ENCODE measurements at regions not wholly inside any gene's neighbourhood (a gene's known extent, or its start where the extent isn't known, plus 50 kb on each side); places are given as distances from the start of the nearest gene placed in this dataset.

GRCh38 chr6:40710626-40711330 lies 123.6 kb upstream of the LRFN2 start:
- H3K4me1 ChIP-seq (replicated peaks in 1 of 2; ENCODE audit: control insufficient read depth in 2 of 2, insufficient read depth in 2 of 2, low read length in 2 of 2): peaks cover 13 to 23% of the 10 kb centered on the region in 2 experiments; a peak in 4 of 5 replicates
- H4K20me1 ChIP-seq (replicated peaks; ENCODE audit: control insufficient read depth, insufficient read depth, low read length): no peaks in the 10 kb centered on the region
- H3K9me1 ChIP-seq (ENCODE audit: control insufficient read depth, insufficient read depth, low read length): no peaks in the 10 kb centered on the region
- no peak overlapping the region for H3K9ac ChIP-seq (ENCODE audit: insufficient read depth in 1 of 2, low read depth in 2 of 2, low read length in 2 of 2)
- in situ Hi-C loops (cut with MboI): no loop called here
- TF ChIP-seq NFIC (IDR thresholded peaks at IDR 0.05) (peak; percentile 66), DEAF1 (CRISPR knock-in tag; IDR thresholded peaks at IDR 0.05) (no peak)
- ChIA-PET CTCF (ENCODE audit: low intra/inter-chr PET ratio) (no interaction called here), POLR2A (interaction anchor here (1.3 kb wide), 1 partner anchor 9 kb away, joined by 4 read pairs; no protein-coding TSS in a partner anchor)
- FAIRE-seq (no peak), DNase-seq (ENCODE audit: extremely low read depth in 1 of 4, low spot score in 3 of 4) (no peak), ATAC-seq (no peak)
- 3% methylated on average over 5 of the region's 5 CpGs for whole genome bisulfite sequencing (ENCODE audit: insufficient coverage, low coverage, missing lambda C conversion rate)
- peaks cover 2 to 20% of the 10 kb centered on the region in 2 experiments; a peak in 3 of 5 replicates for H3K27me3 ChIP-seq (ENCODE audit: control insufficient read depth in 2 of 2, insufficient read depth in 2 of 2, low read length in 2 of 2)
- no TSS peak for BruUV-seq (replicated peaks)
- peaks cover 6% of the 10 kb centered on the region; the same call in 1 of the 2 replicates for H3K9me3 ChIP-seq (replicated peaks; ENCODE audit: control insufficient read depth, insufficient read depth, low read depth, low read length)
- H3K4me2 ChIP-seq (ENCODE audit: insufficient read depth, low read length): no peak overlapping the region
- intact Hi-C loops (cut with micrococcal nuclease): no loop called here
- H3K79me2 ChIP-seq (ENCODE audit: control insufficient read depth, insufficient read depth, low read length): no peaks in the 10 kb centered on the region
- H2AFZ ChIP-seq (ENCODE audit: low read depth, low read length): no peak overlapping the region
- no peaks in the 10 kb centered on the region for H3K36me3 ChIP-seq (ENCODE audit: control insufficient read depth, insufficient read depth, low read length)
- H3K4me3 ChIP-seq: no peak overlapping the region
- H3K27ac ChIP-seq (ENCODE audit: extremely low read depth, low read depth, low read length): no peak overlapping the region

- Histone ChIP-seq H3K27me3 (ENCODE audit: control insufficient read depth in 2 of 2, insufficient read depth in 2 of 2, low read length in 2 of 2) (peaks cover 8 to 16% of the 10 kb centered on the region in 2 experiments; a peak in 4 of 5 replicates), H3K36me3 (ENCODE audit: control insufficient read depth, insufficient read depth, low read length) (no peaks in the 10 kb centered on the region), H3K9me1 (ENCODE audit: control insufficient read depth, insufficient read depth, low read length) (no peaks in the 10 kb centered on the region), H3K4me3 (no peak overlapping the region), H2AFZ (ENCODE audit: low read depth, low read length) (no peak overlapping the region), H3K9me3 (replicated peaks; ENCODE audit: control insufficient read depth, insufficient read depth, low read depth, low read length) (no peaks in the 10 kb centered on the region), H3K27ac (ENCODE audit: extremely low read depth, low read depth, low read length) (no peak overlapping the region), H4K20me1 (replicated peaks; ENCODE audit: control insufficient read depth, insufficient read depth, low read length) (no peaks in the 10 kb centered on the region), H3K79me2 (ENCODE audit: control insufficient read depth, insufficient read depth, low read length) (no peaks in the 10 kb centered on the region), H3K4me1 (replicated peaks in 1 of 2; ENCODE audit: control insufficient read depth in 2 of 2, insufficient read depth in 2 of 2, low read length in 2 of 2) (no peaks in the 10 kb centered on the region), H3K4me2 (ENCODE audit: insufficient read depth, low read length) (no peak overlapping the region), H3K9ac (ENCODE audit: insufficient read depth in 1 of 2, low read depth in 2 of 2, low read length in 2 of 2) (no peak overlapping the region)
- CTCF ChIA-PET (ENCODE audit: low intra/inter-chr PET ratio): no interaction called here
- in situ Hi-C loops (cut with MboI): no loop called here
- DNase-seq (ENCODE audit: extremely low read depth in 1 of 4, low spot score in 3 of 4) (no peak), FAIRE-seq (no peak), ATAC-seq (no peak)
- POLR2A ChIA-PET: no interaction called here
- 2% methylated on average over 4 of the region's 4 CpGs for WGBS (ENCODE audit: insufficient coverage, low coverage, missing lambda C conversion rate)
- BruUV-seq (replicated peaks): no TSS peak
- intact Hi-C loops (cut with micrococcal nuclease): no loop called here
- no peak for TF ChIP-seq TCF7L2 (IDR thresholded peaks at IDR 0.05; ENCODE audit: low read depth, low read length)
- TF ChIP-seq ARHGAP35 (IDR thresholded peaks at IDR 0.05; ENCODE audit: partially characterized antibody): no peak
- no peak for TF ChIP-seq NKRF (IDR thresholded peaks at IDR 0.05; ENCODE audit: borderline replicate concordance)
Measured at GRCh38 chr6:40708049-40708448, 120.9 kb upstream of the LRFN2 start.
